B cell (primary cell): ENCODE measurements at regions not wholly inside any gene's neighbourhood (a gene's known extent, or its start where the extent isn't known, plus 50 kb on each side); places are given as distances from the start of the nearest gene placed in this dataset.

Experiments used
- ATAC-seq: fragments of 200-7000 bp; cut with Tn5 transposase; one replicate; pipeline ENCODE4 v1.10.0; 2021; ENCODE audit warnings: low read depth, mild to moderate bottlenecking, moderate number of reproducible peaks, moderate library complexity
- CTCF ChIA-PET: fragments of 350-600 bp; sonication (Branson Sonifier 250); formaldehyde crosslinking; loops from one replicate; lab custom pipeline; 2021; ENCODE audit warnings: antibody characterized with exemption, inconsistent platforms; lab: Charles Lee
- POLR2A ChIA-PET: fragments of 350-600 bp; sonication (Branson Sonifier 250); formaldehyde crosslinking; loops from one replicate; lab custom pipeline; 2021; ENCODE audit warnings: antibody characterized with exemption; lab: Charles Lee
- DNase-seq: peaks from one replicate; pipeline ENCODE4 v3.0.0; 2013
- H2AFZ ChIP-seq: 2 replicates; pipeline ENCODE4 v1.6.1; 2012; ENCODE audit warnings: mild to moderate bottlenecking, low read depth, low read length; ENCODE audit not compliant: insufficient read depth, poor library complexity, severe bottlenecking
- H3K27ac ChIP-seq, 2 donors: 1 replicate in 1 of 2; 2 replicates in 1 of 2; pipeline ENCODE4 v1.5.1; 2012 to 2013; ENCODE audit warnings: low read length in 2 of 2, mild to moderate bottlenecking in 2 of 2, moderate library complexity in 1 of 2
- H3K27me3 ChIP-seq, 4 experiments: fragments of 200-600 bp in 1 of 4; sonication (generic) in 1 of 4; replicated peaks in 1 of 4; 1 replicate in 2 of 4; 2 replicates in 2 of 4; pipeline versions ENCODE4 v1.6.1 to v1.7.0; 2013 to 2016; ENCODE audit warnings: low read length in 3 of 4, mild to moderate bottlenecking in 2 of 4, mixed read lengths in 1 of 4, moderate library complexity in 1 of 4; ENCODE audit not compliant: insufficient read depth in 4 of 4, control insufficient read depth in 3 of 4; ENCODE audit errors: control extremely low read depth in 1 of 4
- H3K36me3 ChIP-seq, 2 experiments: replicated peaks in 1 of 2; 1 replicate in 1 of 2; 2 replicates in 1 of 2; pipeline versions ENCODE4 v1.6.1 to v1.7.1; 2013; ENCODE audit warnings: low read length in 1 of 2; ENCODE audit not compliant: insufficient read depth in 2 of 2, control insufficient read depth in 1 of 2; ENCODE audit errors: control extremely low read depth in 1 of 2, extremely low read depth in 1 of 2
- H3K4me1 ChIP-seq, 2 donors: fragments of 200-600 bp in 1 of 2; sonication (generic) in 1 of 2; 1 replicate in 1 of 2; 2 replicates in 1 of 2; pipeline versions ENCODE4 v1.5.1 to v1.6.1; 2013 to 2017; ENCODE audit warnings: low read length in 2 of 2; ENCODE audit not compliant: control insufficient read depth in 2 of 2, insufficient read depth in 2 of 2
- H3K4me2 ChIP-seq: replicated peaks from 2 replicates; pipeline ENCODE3; 2012; ENCODE audit warnings: mild to moderate bottlenecking, low read depth, low read length; ENCODE audit not compliant: poor library complexity, severe bottlenecking
- H3K4me3 ChIP-seq, 5 experiments: fragments of 200-600 bp in 1 of 5; sonication (generic) in 1 of 5; 1 replicate in 3 of 5; 2 replicates in 2 of 5; pipeline versions ENCODE4 v1.5.1 to v1.7.0; 2011 to 2016; ENCODE audit warnings: low read length in 4 of 5, mild to moderate bottlenecking in 4 of 5, low read depth in 2 of 5, control low read depth in 1 of 5, moderate library complexity in 1 of 5; ENCODE audit not compliant: insufficient read depth in 1 of 5; ENCODE audit errors: control extremely low read depth in 1 of 5, extremely low read depth in 1 of 5
- H3K79me2 ChIP-seq: fragments of 200-600 bp; sonication (generic); one replicate; pipeline ENCODE4 v1.6.0; 2016; ENCODE audit warnings: low read length; ENCODE audit not compliant: control insufficient read depth, insufficient read depth
- H3K9ac ChIP-seq: fragments of 200-600 bp; sonication (generic); 2 replicates; pipeline ENCODE4 v1.6.1; 2017; ENCODE audit warnings: mild to moderate bottlenecking, low read length, moderate library complexity
- H3K9me3 ChIP-seq, 3 donors: one replicate each; pipeline versions ENCODE4 v1.6.1 to v1.7.1; 2013; ENCODE audit warnings: low read length in 2 of 3; ENCODE audit not compliant: control insufficient read depth in 2 of 3, insufficient read depth in 1 of 3; ENCODE audit errors: control extremely low read depth in 1 of 3
- H4K20me1 ChIP-seq: 2 replicates; pipeline ENCODE4 v1.6.0; 2012; ENCODE audit warnings: mild to moderate bottlenecking, low read length; ENCODE audit not compliant: insufficient read depth, control insufficient read depth, poor library complexity, severe bottlenecking
- H3K27ac Mint-ChIP-seq: one replicate; pipeline ENCODE4 v1.8.0; 2021; ENCODE audit warnings: mixed read lengths
- H3K27me3 Mint-ChIP-seq: one replicate; pipeline ENCODE4 v1.8.0; 2021; ENCODE audit warnings: mixed read lengths
- H3K4me1 Mint-ChIP-seq: one replicate; pipeline ENCODE4 v1.8.0; 2021; ENCODE audit warnings: mixed read lengths
- H3K4me3 Mint-ChIP-seq: one replicate; pipeline ENCODE4 v1.8.0; 2021; ENCODE audit warnings: mixed read lengths
- H3K9me3 Mint-ChIP-seq: one replicate; pipeline ENCODE4 v1.8.0; 2022; ENCODE audit warnings: mixed read lengths; ENCODE audit not compliant: insufficient read depth
- EZH2 ChIP-seq: IDR thresholded peaks from 2 replicates; pipeline ENCODE4 v1.6.1; 2012; ENCODE audit warnings: borderline replicate concordance, low read depth, mild to moderate bottlenecking, moderate library complexity, low read length; ENCODE audit not compliant: insufficient read depth, poor library complexity, severe bottlenecking
- WGBS: methylation state at CpG from one replicate; pipeline ENCODE4 v1.1.5; 2013; ENCODE audit warnings: missing lambda C conversion rate; ENCODE audit not compliant: insufficient coverage; 5-methylcytosine and 5-hydroxymethylcytosine counted together
- intact Hi-C: fragments of 100-400 bp; cut with micrococcal nuclease; formaldehyde crosslinking; loops from one replicate; pipeline ENCODE4 v1.10.0; 2022
- TF ChIP-seq, protein P1 (sequence below): fragments of 200-600 bp; IDR thresholded peaks from one replicate; pipeline ENCODE4 v1.8.0; 2022; ENCODE audit warnings: antibody characterized with exemption, mild to moderate bottlenecking

DNA sequence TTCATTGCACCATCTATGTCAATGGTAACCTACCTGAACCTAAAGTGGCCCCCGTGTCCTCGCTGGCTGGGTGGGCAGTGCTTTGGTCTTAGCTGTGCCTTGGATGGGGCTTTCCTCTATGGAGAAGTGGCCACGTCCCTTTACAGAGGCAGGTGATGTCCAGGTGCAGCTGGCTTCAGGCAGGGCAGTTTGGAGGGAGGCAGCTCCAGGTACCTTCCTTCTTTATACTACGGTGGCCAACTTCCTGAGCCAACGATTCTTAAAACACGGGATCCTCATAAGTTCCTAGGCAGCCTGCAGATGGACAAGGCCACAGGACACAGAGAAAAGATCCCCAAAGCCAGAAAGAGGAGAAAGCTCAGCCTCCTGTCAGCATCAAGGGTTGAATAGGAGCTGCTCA, 517.3 kb upstream of the HS6ST1 start:
- POLR2A ChIA-PET, result no interaction called here

DNA sequence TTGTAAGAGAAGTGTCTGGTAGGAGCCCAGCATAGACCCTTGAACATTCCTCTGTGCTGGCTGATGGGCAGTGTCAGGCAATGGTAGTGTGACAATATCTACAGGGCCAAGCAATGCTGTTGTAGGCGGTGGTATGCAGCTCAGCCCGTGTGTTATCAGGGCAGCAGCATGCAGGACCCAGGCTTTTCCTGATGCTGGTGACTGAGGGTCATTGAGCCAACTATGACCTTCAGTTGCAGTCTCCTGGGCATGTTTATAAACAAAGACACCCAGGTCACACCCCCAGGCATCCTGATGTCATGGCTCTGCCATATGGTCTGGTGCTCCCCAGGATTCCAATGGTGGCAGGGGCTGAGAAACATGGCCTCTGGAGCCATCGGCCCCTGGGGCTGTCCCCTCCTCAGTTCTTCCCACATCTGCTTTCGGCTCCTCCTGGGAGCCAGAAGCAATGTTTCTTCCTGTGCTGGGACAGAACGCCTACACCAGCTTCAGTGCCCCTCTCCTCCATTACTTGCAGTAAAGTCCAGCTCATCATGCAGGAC, 518.0 kb upstream of the HS6ST1 start:
- Histone ChIP-seq H3K9ac (no peak overlapping the region), H3K27me3 (no peaks in the 10 kb centered on the region), H4K20me1 (no peaks in the 10 kb centered on the region), H3K9me3 (no peaks in the 10 kb centered on the region), H3K4me2 (no peak overlapping the region), H2AFZ (no peak overlapping the region), H3K79me2 (no peaks in the 10 kb centered on the region), H3K36me3 (no peaks in the 10 kb centered on the region), H3K4me1 (no peaks in the 10 kb centered on the region), H3K4me3 (no peak overlapping the region), H3K27ac (no peak overlapping the region)
- intact Hi-C loops, result no loop called here
- CTCF ChIA-PET, result no interaction called here
- H3K27ac Mint-ChIP-seq, result no peak overlapping the region
- DNase-seq (no peak), ATAC-seq (no peak)
- H3K4me3 Mint-ChIP-seq, result no peak overlapping the region
- H3K27me3 Mint-ChIP-seq, result peaks cover 16% of the 10 kb centered on the region
- no peaks in the 10 kb centered on the region for H3K9me3 Mint-ChIP-seq
- POLR2A ChIA-PET, result no interaction called here
- 92% methylated on average over 3 of the region's 5 CpGs for WGBS
- no peaks in the 10 kb centered on the region for H3K4me1 Mint-ChIP-seq
- no peak for TF ChIP-seq EZH2

More for the DNA sequence above, 517.3 kb upstream of the HS6ST1 start:
- H3K4me3 Mint-ChIP-seq, result no peak overlapping the region
- no peak for DNase-seq
- peaks cover 16% of the 10 kb centered on the region for H3K27me3 Mint-ChIP-seq
- ATAC-seq, result no peak
- H3K9me3 Mint-ChIP-seq, result no peaks in the 10 kb centered on the region
- Histone ChIP-seq H3K79me2 (no peaks in the 10 kb centered on the region), H3K9ac (no peak overlapping the region), H2AFZ (no peak overlapping the region), H4K20me1 (no peaks in the 10 kb centered on the region), H3K36me3 (no peaks in the 10 kb centered on the region), H3K27me3 (no peaks in the 10 kb centered on the region), H3K9me3 (no peaks in the 10 kb centered on the region), H3K27ac (no peak overlapping the region), H3K4me3 (no peak overlapping the region), H3K4me2 (no peak overlapping the region), H3K4me1 (no peaks in the 10 kb centered on the region)
- H3K4me1 Mint-ChIP-seq, result no peaks in the 10 kb centered on the region
- TF ChIP-seq, protein P1, sequence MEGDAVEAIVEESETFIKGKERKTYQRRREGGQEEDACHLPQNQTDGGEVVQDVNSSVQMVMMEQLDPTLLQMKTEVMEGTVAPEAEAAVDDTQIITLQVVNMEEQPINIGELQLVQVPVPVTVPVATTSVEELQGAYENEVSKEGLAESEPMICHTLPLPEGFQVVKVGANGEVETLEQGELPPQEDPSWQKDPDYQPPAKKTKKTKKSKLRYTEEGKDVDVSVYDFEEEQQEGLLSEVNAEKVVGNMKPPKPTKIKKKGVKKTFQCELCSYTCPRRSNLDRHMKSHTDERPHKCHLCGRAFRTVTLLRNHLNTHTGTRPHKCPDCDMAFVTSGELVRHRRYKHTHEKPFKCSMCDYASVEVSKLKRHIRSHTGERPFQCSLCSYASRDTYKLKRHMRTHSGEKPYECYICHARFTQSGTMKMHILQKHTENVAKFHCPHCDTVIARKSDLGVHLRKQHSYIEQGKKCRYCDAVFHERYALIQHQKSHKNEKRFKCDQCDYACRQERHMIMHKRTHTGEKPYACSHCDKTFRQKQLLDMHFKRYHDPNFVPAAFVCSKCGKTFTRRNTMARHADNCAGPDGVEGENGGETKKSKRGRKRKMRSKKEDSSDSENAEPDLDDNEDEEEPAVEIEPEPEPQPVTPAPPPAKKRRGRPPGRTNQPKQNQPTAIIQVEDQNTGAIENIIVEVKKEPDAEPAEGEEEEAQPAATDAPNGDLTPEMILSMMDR, result no peak
- TF ChIP-seq EZH2, result no peak
- WGBS, result 88% methylated on average over 6 of the region's 6 CpGs
- CTCF ChIA-PET, result no interaction called here
- H3K27ac Mint-ChIP-seq, result no peak overlapping the region
- intact Hi-C loops, result no loop called here
